ENCODE measurements at regions not wholly inside any gene's neighbourhood (a gene's known extent, or its start where the extent isn't known, plus 50 kb on each side); places are given as distances from the start of the nearest gene placed in this dataset.
"Not testable (repeated sequence)": the region's sequence is repeated elsewhere in the genome, so short reads cannot be mapped to it uniquely, and the experiment has no call there.

GRCh38 chr7:47172602-47173539 is 409.0 kb downstream of the TNS3 start:
- not testable (repeated sequence) for H3K4ac ChIP-seq (ENCODE audit: low read depth, low read length); H2AK5ac ChIP-seq (ENCODE audit: low read length)

GRCh38 chr7:47170516-47170915 is 411.4 kb downstream of the TNS3 start:
- Histone ChIP-seq H2AK5ac (ENCODE audit: low read length) (no peak overlapping the region), H2BK5ac (ENCODE audit: low read depth, low read length, poor library complexity) (no peak overlapping the region), H4K91ac (ENCODE audit: low read depth, low read length) (no peak overlapping the region), H3K4me1 (ENCODE audit: control insufficient read depth in 1 of 2, insufficient read depth in 2 of 2, low read length in 2 of 2) (no peaks in the 10 kb centered on the region), H4K12ac (ENCODE audit: low read depth, low read length) (no peak overlapping the region), H3K14ac (ENCODE audit: low read length) (no peak overlapping the region), H3K79me1 (ENCODE audit: low read length) (no peaks in the 10 kb centered on the region), H3K27me3 (ENCODE audit: insufficient read depth, low read length) (no peaks in the 10 kb centered on the region), H3K18ac (ENCODE audit: low read length) (no peak overlapping the region), H2BK120ac (ENCODE audit: insufficient read depth, low read length, poor library complexity) (no peak overlapping the region), H3K9ac (ENCODE audit: low read length) (no peak overlapping the region), H3K4me3 (ENCODE audit: low read depth, low read length) (no peak overlapping the region), H3K9me3 (ENCODE audit: insufficient read depth, low read depth, low read length) (peaks cover 2% of the 10 kb centered on the region), H3K4ac (ENCODE audit: low read depth, low read length) (no peak overlapping the region), H2AFZ (ENCODE audit: insufficient read depth, low read length, poor library complexity) (no peak overlapping the region), H4K8ac (ENCODE audit: low read depth, low read length) (no peak overlapping the region), H3K27ac (ENCODE audit: low read depth, low read length) (no peak overlapping the region), H3K79me2 (ENCODE audit: control insufficient read depth, insufficient read depth, low read length, poor library complexity) (no peaks in the 10 kb centered on the region), H3K36me3 (ENCODE audit: control insufficient read depth in 1 of 2, insufficient read depth in 2 of 2, low read length in 2 of 2) (no peaks in the 10 kb centered on the region), H3K23ac (ENCODE audit: low read length) (no peak overlapping the region), H3K4me2 (ENCODE audit: low read length) (no peak overlapping the region), H2BK12ac (ENCODE audit: low read length) (no peak overlapping the region)
- WGBS (ENCODE audit: extremely low coverage, insufficient coverage, insufficient read length), result no CpG with 5 or more reads among the region's 1 CpG
- DNase-seq, result peak in 1 of 2 donors; percentile 5

More at GRCh38 chr7:47172602-47173539, 409.0 kb downstream of the TNS3 start:
- not testable (repeated sequence) for H4K12ac ChIP-seq (ENCODE audit: low read depth, low read length); H2BK5ac ChIP-seq (ENCODE audit: low read depth, low read length, poor library complexity); H3K18ac ChIP-seq (ENCODE audit: low read length); H3K9ac ChIP-seq (ENCODE audit: low read length); H3K4me1 ChIP-seq (ENCODE audit: control insufficient read depth in 1 of 2, insufficient read depth in 2 of 2, low read length in 2 of 2); H3K9me3 ChIP-seq (ENCODE audit: insufficient read depth, low read depth, low read length); H3K79me2 ChIP-seq (ENCODE audit: control insufficient read depth, insufficient read depth, low read length, poor library complexity); H3K36me3 ChIP-seq (ENCODE audit: control insufficient read depth in 1 of 2, insufficient read depth in 2 of 2, low read length in 2 of 2); H3K27ac ChIP-seq (ENCODE audit: low read depth, low read length); H3K23ac ChIP-seq (ENCODE audit: low read length); H3K4me2 ChIP-seq (ENCODE audit: low read length); H3K14ac ChIP-seq (ENCODE audit: low read length); H3K4me3 ChIP-seq (ENCODE audit: low read depth, low read length); DNase-seq; H4K91ac ChIP-seq (ENCODE audit: low read depth, low read length); H2BK12ac ChIP-seq (ENCODE audit: low read length); H3K27me3 ChIP-seq (ENCODE audit: insufficient read depth, low read length); H2AFZ ChIP-seq (ENCODE audit: insufficient read depth, low read length, poor library complexity); H3K79me1 ChIP-seq (ENCODE audit: low read length); H2BK120ac ChIP-seq (ENCODE audit: insufficient read depth, low read length, poor library complexity); H4K8ac ChIP-seq (ENCODE audit: low read depth, low read length)
- no CpG with 5 or more reads among the region's 7 CpGs for WGBS (ENCODE audit: extremely low coverage, insufficient coverage, insufficient read length)

GRCh38 chr7:47154791-47155190 is 427.1 kb downstream of the TNS3 start:
- no peak overlapping the region for H3K9ac ChIP-seq (ENCODE audit: low read length)
- DNase-seq, result no peak
- no peak overlapping the region for H4K91ac ChIP-seq (ENCODE audit: low read depth, low read length)
- no peaks in the 10 kb centered on the region for H3K79me1 ChIP-seq (ENCODE audit: low read length)
- no peak overlapping the region for H3K27ac ChIP-seq (ENCODE audit: low read depth, low read length)
- no peak overlapping the region for H3K4me2 ChIP-seq (ENCODE audit: low read length)
- H3K4ac ChIP-seq (ENCODE audit: low read depth, low read length), result no peak overlapping the region
- no CpG with 5 or more reads among the region's 3 CpGs for WGBS (ENCODE audit: extremely low coverage, insufficient coverage, insufficient read length)
- H3K79me2 ChIP-seq (ENCODE audit: control insufficient read depth, insufficient read depth, low read length, poor library complexity), result no peaks in the 10 kb centered on the region
- no peak overlapping the region for H2BK120ac ChIP-seq (ENCODE audit: insufficient read depth, low read length, poor library complexity)
- no peaks in the 10 kb centered on the region for H3K27me3 ChIP-seq (ENCODE audit: insufficient read depth, low read length)
- H2BK12ac ChIP-seq (ENCODE audit: low read length), result no peak overlapping the region
- H3K36me3 ChIP-seq (ENCODE audit: control insufficient read depth in 1 of 2, insufficient read depth in 2 of 2, low read length in 2 of 2), result no peaks in the 10 kb centered on the region
- H4K12ac ChIP-seq (ENCODE audit: low read depth, low read length), result no peak overlapping the region
- no peak overlapping the region for H3K23ac ChIP-seq (ENCODE audit: low read length)
- peaks cover 0 to 3% of the 10 kb centered on the region in 2 experiments for H3K4me1 ChIP-seq (ENCODE audit: control insufficient read depth in 1 of 2, insufficient read depth in 2 of 2, low read length in 2 of 2)
- no peak overlapping the region for H3K18ac ChIP-seq (ENCODE audit: low read length)
- peaks cover 2% of the 10 kb centered on the region for H3K9me3 ChIP-seq (ENCODE audit: insufficient read depth, low read depth, low read length)
- no peak overlapping the region for H3K4me3 ChIP-seq (ENCODE audit: low read depth, low read length)
- H2BK5ac ChIP-seq (ENCODE audit: low read depth, low read length, poor library complexity), result no peak overlapping the region
- no peak overlapping the region for H3K14ac ChIP-seq (ENCODE audit: low read length)
- H2AFZ ChIP-seq (ENCODE audit: insufficient read depth, low read length, poor library complexity), result no peak overlapping the region
- H4K8ac ChIP-seq (ENCODE audit: low read depth, low read length), result no peak overlapping the region
- no peak overlapping the region for H2AK5ac ChIP-seq (ENCODE audit: low read length)

- no peak overlapping the region for H3K27ac ChIP-seq (ENCODE audit: low read depth, low read length)
- H3K14ac ChIP-seq (ENCODE audit: low read length), result no peak overlapping the region
- no peak overlapping the region for H3K9ac ChIP-seq (ENCODE audit: low read length)
- no peaks in the 10 kb centered on the region for H3K27me3 ChIP-seq (ENCODE audit: insufficient read depth, low read length)
- no peak overlapping the region for H3K23ac ChIP-seq (ENCODE audit: low read length)
- H2BK120ac ChIP-seq (ENCODE audit: insufficient read depth, low read length, poor library complexity), result no peak overlapping the region
- no peak overlapping the region for H3K18ac ChIP-seq (ENCODE audit: low read length)
- peaks cover 0 to 3% of the 10 kb centered on the region in 2 experiments for H3K4me1 ChIP-seq (ENCODE audit: control insufficient read depth in 1 of 2, insufficient read depth in 2 of 2, low read length in 2 of 2)
- H3K4ac ChIP-seq (ENCODE audit: low read depth, low read length), result no peak overlapping the region
- no peak overlapping the region for H4K12ac ChIP-seq (ENCODE audit: low read depth, low read length)
- no peak overlapping the region for H3K4me3 ChIP-seq (ENCODE audit: low read depth, low read length)
- H2BK5ac ChIP-seq (ENCODE audit: low read depth, low read length, poor library complexity), result no peak overlapping the region
- no peaks in the 10 kb centered on the region for H3K79me2 ChIP-seq (ENCODE audit: control insufficient read depth, insufficient read depth, low read length, poor library complexity)
- H2AFZ ChIP-seq (ENCODE audit: insufficient read depth, low read length, poor library complexity), result no peak overlapping the region
- WGBS (ENCODE audit: extremely low coverage, insufficient coverage, insufficient read length), result no CpG with 5 or more reads among the region's 6 CpGs
- H4K91ac ChIP-seq (ENCODE audit: low read depth, low read length), result no peak overlapping the region
- no peaks in the 10 kb centered on the region for H3K36me3 ChIP-seq (ENCODE audit: control insufficient read depth in 1 of 2, insufficient read depth in 2 of 2, low read length in 2 of 2)
- no peak overlapping the region for H4K8ac ChIP-seq (ENCODE audit: low read depth, low read length)
- no peak overlapping the region for H2BK12ac ChIP-seq (ENCODE audit: low read length)
- peak; percentile 64 to 86 for DNase-seq
- H3K9me3 ChIP-seq (ENCODE audit: insufficient read depth, low read depth, low read length), result no peaks in the 10 kb centered on the region
- no peaks in the 10 kb centered on the region for H3K79me1 ChIP-seq (ENCODE audit: low read length)
- no peak overlapping the region for H3K4me2 ChIP-seq (ENCODE audit: low read length)
- H2AK5ac ChIP-seq (ENCODE audit: low read length), result no peak overlapping the region
These were observed 428.3 kb downstream of the TNS3 start for GRCh38 chr7:47153576-47153975.
